SH-SY5Y (cell line): ENCODE measurements at regions not wholly inside any gene's neighbourhood (a gene's known extent, or its start where the extent isn't known, plus 50 kb on each side); places are given as distances from the start of the nearest gene placed in this dataset.

Experiments
- GATA2 ChIP-seq: IDR thresholded peaks from 2 replicates; pipeline ENCODE4 v1.6.1; 2011; ENCODE audit warnings: mild to moderate bottlenecking, low read depth, low read length
- GATA3 ChIP-seq: IDR thresholded peaks from 2 replicates; pipeline ENCODE4 v1.6.1; 2011; ENCODE audit warnings: low read depth, mild to moderate bottlenecking, low read length, moderate library complexity

DNA sequence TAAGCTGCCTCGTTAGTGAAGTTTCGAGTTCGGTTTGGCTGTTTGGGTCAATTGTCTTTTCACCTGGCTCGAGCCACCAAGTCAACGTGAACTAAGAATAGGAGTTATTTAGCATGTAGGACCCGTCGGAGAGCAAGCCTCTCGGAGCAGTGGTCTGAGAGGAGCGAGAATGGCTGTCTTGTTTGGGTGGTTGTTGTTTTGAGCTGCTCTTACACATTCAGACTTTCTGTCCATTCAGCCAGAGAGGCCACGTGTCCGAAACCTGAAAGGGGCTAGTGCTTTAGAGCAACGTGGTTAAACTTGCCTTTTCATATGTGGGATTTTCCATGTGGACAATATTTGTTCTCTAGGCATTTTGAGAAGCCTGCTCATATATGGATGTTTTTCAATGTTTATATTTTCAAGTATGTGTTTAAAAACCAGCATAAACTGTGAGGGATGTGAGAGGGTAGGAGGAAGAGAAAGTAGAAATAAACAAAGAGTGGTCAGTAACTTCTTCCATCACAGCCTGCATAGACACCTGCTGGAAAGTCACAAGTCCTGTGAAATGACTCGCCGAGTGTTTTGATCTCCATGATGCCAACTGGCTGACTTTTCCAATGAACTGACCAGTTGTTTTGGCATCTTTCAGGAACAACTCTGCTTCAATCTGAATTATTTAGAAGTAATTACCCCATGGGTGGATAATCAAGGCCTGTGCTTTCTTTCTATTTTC lies 221.0 kb downstream of the ASCL1 start:
- TF ChIP-seq GATA2: no peak
- no peak for TF ChIP-seq GATA3
